ENCODE measurements at regions not wholly inside any gene's neighbourhood (a gene's known extent, or its start where the extent isn't known, plus 50 kb on each side); places are given as distances from the start of the nearest gene placed in this dataset.

- no peak for DNase-seq (ENCODE audit: low spot score)
- TF ChIP-seq CTCF (IDR thresholded peaks at IDR 0.05), result no peak
- Histone ChIP-seq H3K4me3 (no peak overlapping the region), H3K27ac (no peak overlapping the region)
Observed at GRCh38 chr3:159157275-159157674, 355.4 kb downstream of the MFSD1 start.

DNA sequence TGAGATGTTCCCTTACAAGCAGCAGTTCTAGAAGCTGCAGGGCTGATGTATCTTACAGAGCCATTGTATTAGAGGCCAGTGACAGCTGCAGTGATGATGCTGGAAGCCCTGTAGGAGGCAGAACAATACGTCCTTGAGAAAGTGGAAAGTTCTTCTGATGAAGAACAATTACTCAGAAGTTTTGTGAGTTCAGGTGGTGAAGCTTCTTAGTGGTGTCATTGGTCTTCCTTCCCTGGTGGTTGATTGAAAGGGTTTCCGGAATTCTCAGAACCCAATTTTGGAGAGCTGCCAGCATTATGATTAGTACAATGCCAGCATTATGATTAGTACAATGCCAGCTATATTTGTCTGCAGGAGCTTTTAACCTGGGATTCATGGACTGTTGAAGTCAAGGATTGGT is 356.4 kb downstream of the MFSD1 start:
- no peak for TF ChIP-seq CTCF (IDR thresholded peaks at IDR 0.05)
- Histone ChIP-seq H3K4me3 (no peak overlapping the region), H3K27ac (no peak overlapping the region)
- no peak for DNase-seq (ENCODE audit: low spot score)

DNA sequence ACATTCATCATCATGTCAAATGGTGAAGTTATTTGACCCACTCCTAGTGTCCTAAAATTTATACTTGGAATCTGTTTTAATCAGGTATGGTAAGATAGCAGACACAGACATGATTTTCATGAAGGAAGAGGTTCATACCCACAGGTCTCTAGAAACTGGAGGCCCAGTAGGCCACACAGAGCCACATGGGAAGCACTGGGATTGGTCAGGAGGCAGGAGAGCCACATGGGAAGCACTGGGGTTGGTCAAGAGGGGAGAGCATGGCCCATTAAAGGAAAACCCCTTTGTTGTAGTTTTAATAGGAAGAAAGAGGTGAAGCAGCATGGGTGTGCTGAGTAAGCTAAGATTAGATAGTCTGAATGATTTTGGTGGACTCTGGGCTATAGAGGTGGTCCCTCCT is 356.9 kb downstream of the MFSD1 start:
- DNase-seq (ENCODE audit: low spot score), result no peak
- H3K27ac ChIP-seq, result no peak overlapping the region
- no peak for TF ChIP-seq CTCF (IDR thresholded peaks at IDR 0.05)
- H3K4me3 ChIP-seq, result no peak overlapping the region

GRCh38 chr3:159159546-159159945 is 357.7 kb downstream of the MFSD1 start:
- no peak for DNase-seq (ENCODE audit: low spot score)
- no peak overlapping the region for H3K27ac ChIP-seq
- no peak overlapping the region for H3K4me3 ChIP-seq
- no peak for TF ChIP-seq CTCF (IDR thresholded peaks at IDR 0.05)

- Histone ChIP-seq H3K27ac (no peak overlapping the region), H3K4me3 (no peak overlapping the region)
- no peak for DNase-seq (ENCODE audit: low spot score)
- no peak for TF ChIP-seq CTCF (IDR thresholded peaks at IDR 0.05)
Observed at GRCh38 chr3:159163656-159164055, 361.8 kb downstream of the MFSD1 start.

- H3K4me3 ChIP-seq, result no peak overlapping the region
- TF ChIP-seq CTCF (IDR thresholded peaks at IDR 0.05), result no peak
- H3K27ac ChIP-seq, result no peak overlapping the region
- no peak for DNase-seq (ENCODE audit: low spot score)
Observed at GRCh38 chr3:159165961-159166360, 364.1 kb downstream of the MFSD1 start.

DNA sequence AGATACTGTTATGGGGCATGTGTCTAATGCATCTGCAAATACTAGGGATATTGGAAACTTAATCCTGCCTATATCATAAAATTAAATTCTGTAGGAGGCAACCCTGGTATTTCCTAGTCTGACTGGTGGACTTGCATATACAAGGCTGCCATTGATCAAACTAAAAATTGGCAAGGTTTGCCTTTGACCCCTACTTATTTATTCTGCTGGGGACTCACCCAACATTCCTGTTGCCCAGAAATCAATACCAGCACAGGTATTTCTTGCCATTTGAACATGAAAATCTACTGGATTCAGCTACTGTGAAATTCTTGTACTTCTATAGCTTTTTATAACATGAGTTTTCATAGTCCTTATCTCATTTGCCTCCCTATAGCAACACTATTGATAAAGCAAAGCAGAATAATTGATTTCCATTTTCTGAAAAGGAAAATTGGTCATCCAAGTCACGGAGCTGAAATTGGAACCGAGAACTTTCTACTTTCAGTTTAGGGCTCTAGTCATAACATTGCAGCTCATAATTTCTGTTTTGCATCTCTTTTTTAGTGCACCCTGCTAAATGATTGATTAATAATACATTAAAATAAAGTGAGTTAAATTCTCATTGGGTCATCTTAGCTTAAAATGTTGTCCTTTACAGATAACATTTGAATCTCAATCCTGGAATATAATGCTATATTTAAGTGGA is 365.2 kb downstream of the MFSD1 start:
- H3K4me3 ChIP-seq, result no peak overlapping the region
- DNase-seq (ENCODE audit: low spot score), result no peak
- no peak for TF ChIP-seq CTCF (IDR thresholded peaks at IDR 0.05)
- no peak overlapping the region for H3K27ac ChIP-seq

Data from coronary artery (tissue), 2 donors.